PFSK-1 (cell line): ENCODE measurements at regions not wholly inside any gene's neighbourhood (a gene's known extent, or its start where the extent isn't known, plus 50 kb on each side); places are given as distances from the start of the nearest gene placed in this dataset.

ENCODE experiments used
- FOXP2 ChIP-seq: optimal IDR thresholded peaks from 2 replicates; pipeline ENCODE3; 2011; ENCODE audit warnings: borderline replicate concordance, control low read depth, inconsistent platforms; ENCODE audit not compliant: insufficient read depth; ENCODE audit errors: extremely low read length, extremely low read depth
- POLR2AphosphoS5 ChIP-seq: IDR thresholded peaks from 2 replicates; pipeline ENCODE4 v1.6.1; 2012; ENCODE audit warnings: low read depth, mild to moderate bottlenecking, control low read depth, low read length, moderate library complexity
- SIN3A ChIP-seq: IDR thresholded peaks from 2 replicates; pipeline ENCODE4 v1.6.1; 2012; ENCODE audit warnings: mild to moderate bottlenecking, low read length, moderate library complexity, borderline replicate concordance; ENCODE audit not compliant: insufficient read depth
- TAF1 ChIP-seq: IDR thresholded peaks from 2 replicates; pipeline ENCODE4 v1.6.1; 2012; ENCODE audit warnings: low read length, control low read depth, borderline replicate concordance; ENCODE audit not compliant: insufficient read depth
- TF ChIP-seq, protein P1 (sequence below), 2 experiments: IDR thresholded peaks; 2 replicates each; pipeline versions ENCODE4 v1.6.1 to v1.8.0; 2011 to 2012; ENCODE audit warnings: low read depth in 2 of 2, low read length in 2 of 2, control low read depth in 1 of 2, inconsistent platforms in 1 of 2, mild to moderate bottlenecking in 1 of 2, moderate library complexity in 1 of 2; ENCODE audit not compliant: insufficient read depth in 1 of 2

DNA sequence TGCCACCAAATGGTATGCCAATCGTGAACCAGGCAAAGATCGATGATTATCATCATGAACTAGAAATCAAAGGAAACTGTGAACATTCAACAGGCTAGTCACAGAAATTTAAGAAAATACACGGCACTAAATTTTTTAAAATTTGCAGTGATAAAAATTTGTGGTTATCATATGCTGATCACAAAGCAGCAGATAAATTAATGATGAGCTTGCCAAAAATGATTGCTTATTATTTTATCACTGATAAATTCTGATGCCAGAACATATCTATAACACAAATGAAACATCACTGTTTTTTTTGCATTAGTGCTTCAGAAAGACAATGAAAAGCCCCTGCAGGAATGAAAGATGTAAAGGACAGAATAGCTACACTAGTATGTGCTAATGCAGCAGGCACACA, 1413.2 kb upstream of the MAP3K7 start:
- TF ChIP-seq, protein P1, sequence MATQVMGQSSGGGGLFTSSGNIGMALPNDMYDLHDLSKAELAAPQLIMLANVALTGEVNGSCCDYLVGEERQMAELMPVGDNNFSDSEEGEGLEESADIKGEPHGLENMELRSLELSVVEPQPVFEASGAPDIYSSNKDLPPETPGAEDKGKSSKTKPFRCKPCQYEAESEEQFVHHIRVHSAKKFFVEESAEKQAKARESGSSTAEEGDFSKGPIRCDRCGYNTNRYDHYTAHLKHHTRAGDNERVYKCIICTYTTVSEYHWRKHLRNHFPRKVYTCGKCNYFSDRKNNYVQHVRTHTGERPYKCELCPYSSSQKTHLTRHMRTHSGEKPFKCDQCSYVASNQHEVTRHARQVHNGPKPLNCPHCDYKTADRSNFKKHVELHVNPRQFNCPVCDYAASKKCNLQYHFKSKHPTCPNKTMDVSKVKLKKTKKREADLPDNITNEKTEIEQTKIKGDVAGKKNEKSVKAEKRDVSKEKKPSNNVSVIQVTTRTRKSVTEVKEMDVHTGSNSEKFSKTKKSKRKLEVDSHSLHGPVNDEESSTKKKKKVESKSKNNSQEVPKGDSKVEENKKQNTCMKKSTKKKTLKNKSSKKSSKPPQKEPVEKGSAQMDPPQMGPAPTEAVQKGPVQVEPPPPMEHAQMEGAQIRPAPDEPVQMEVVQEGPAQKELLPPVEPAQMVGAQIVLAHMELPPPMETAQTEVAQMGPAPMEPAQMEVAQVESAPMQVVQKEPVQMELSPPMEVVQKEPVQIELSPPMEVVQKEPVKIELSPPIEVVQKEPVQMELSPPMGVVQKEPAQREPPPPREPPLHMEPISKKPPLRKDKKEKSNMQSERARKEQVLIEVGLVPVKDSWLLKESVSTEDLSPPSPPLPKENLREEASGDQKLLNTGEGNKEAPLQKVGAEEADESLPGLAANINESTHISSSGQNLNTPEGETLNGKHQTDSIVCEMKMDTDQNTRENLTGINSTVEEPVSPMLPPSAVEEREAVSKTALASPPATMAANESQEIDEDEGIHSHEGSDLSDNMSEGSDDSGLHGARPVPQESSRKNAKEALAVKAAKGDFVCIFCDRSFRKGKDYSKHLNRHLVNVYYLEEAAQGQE (IDR thresholded peaks at IDR 0.05; ENCODE audit: insufficient read depth in 1 of 2, low read depth in 2 of 2, low read length in 2 of 2): no peak
- TF ChIP-seq SIN3A (no peak), TAF1 (no peak), POLR2AphosphoS5 (no peak), FOXP2 (no peak)

DNA sequence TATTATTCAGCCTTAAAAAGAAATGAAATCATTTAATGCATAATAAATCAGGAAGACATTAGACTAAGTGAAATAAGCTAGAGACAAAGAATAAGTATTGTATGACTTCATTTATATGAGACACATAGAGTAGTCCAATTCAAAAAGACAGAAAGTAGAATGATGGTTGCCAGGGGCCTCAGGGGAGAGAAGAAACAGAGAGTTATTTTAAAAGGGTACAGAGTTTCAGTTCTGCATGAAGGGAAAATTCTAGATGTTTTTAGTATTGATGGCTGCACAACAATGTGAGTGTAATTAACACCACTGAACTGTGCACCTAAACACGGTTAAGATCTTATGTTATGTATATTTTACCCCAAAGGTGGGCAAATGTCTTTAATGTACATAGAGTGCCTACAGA, 1407.9 kb upstream of the MAP3K7 start:
- TF ChIP-seq, protein P1 (IDR thresholded peaks at IDR 0.05; ENCODE audit: insufficient read depth in 1 of 2, low read depth in 2 of 2, low read length in 2 of 2): no peak
- no peak for TF ChIP-seq FOXP2
- no peak for TF ChIP-seq SIN3A
- no peak for TF ChIP-seq POLR2AphosphoS5
- no peak for TF ChIP-seq TAF1

DNA sequence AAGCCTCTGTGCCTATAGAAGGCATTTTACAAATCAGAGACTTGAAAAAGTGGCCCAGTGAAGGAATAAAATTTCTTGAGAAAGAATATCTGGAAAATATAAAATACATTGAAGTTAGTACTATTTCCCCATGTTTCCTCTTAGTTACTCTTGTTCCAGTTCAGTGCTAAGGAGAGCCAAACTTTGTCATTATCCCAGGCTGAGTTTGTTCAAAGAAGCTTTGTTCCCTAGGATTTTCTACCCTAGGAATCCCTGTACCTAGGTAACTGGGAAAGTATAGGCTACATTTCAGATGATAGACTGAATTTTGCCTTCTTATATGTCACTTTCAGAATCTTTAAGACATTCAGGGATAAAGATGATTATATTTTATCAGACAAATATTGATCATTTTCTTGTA, 1395.7 kb upstream of the MAP3K7 start:
- TF ChIP-seq TAF1: no peak
- TF ChIP-seq POLR2AphosphoS5: no peak
- TF ChIP-seq, protein P1 (IDR thresholded peaks at IDR 0.05; ENCODE audit: insufficient read depth in 1 of 2, low read depth in 2 of 2, low read length in 2 of 2): no peak
- TF ChIP-seq SIN3A: no peak
- no peak for TF ChIP-seq FOXP2

DNA sequence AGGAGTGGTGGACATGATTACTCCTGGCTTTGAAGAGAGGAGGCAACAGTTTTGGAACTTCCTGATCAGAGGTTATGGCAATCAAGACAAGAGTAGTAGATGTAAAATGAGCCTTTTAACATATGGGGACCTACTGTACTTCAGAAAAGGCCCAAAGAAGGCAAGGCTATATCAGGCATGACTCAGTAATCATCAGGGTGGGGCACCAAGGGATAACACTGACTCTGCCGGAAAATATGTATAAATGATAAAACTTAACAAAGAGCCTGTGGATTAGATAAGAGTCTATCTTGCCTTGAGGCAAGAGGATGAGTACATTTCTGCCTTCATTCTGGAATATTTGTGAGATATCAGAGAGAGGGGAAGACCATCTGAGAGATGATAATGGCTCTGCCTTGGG, 1389.9 kb upstream of the MAP3K7 start:
- TF ChIP-seq FOXP2 (no peak), SIN3A (no peak), TAF1 (no peak), POLR2AphosphoS5 (no peak)
- TF ChIP-seq, protein P1 (IDR thresholded peaks at IDR 0.05; ENCODE audit: insufficient read depth in 1 of 2, low read depth in 2 of 2, low read length in 2 of 2): no peak

DNA sequence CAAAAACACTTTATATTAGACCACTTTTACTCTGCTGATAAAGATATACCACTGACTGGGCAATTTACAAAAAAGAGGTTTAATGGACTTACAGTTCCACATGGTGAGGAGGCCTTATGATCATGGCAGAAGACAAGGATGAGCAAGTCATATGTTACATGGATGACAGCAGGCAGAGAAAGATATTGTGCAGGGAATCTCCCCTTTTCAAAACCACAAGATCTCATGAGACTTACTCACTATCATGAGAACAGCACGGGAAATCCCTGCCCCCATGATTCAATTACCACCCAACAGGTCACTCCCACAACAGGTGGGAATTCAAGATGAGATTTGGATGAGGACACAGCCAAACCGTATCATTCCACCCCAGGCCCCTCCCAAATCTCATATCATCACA, 1383.8 kb upstream of the MAP3K7 start:
- no peak for TF ChIP-seq TAF1
- no peak for TF ChIP-seq SIN3A
- TF ChIP-seq FOXP2: no peak
- no peak for TF ChIP-seq POLR2AphosphoS5
- TF ChIP-seq, protein P1 (IDR thresholded peaks at IDR 0.05; ENCODE audit: insufficient read depth in 1 of 2, low read depth in 2 of 2, low read length in 2 of 2): no peak
